GM12878 (cell line): ENCODE measurements at regions not wholly inside any gene's neighbourhood (a gene's known extent, or its start where the extent isn't known, plus 50 kb on each side); places are given as distances from the start of the nearest gene placed in this dataset.

Experiments used
- ATAC-seq: fragments of 200-7000 bp; cut with Tn5 transposase; 3 replicates; pipeline ENCODE4 v1.9.1; 2020; ENCODE audit warnings: mild to moderate bottlenecking, moderate library complexity
- BruUV-seq: library from RNA; stranded (reverse); fragments of 400-500 nt; replicated peaks from 2 replicates; lab custom pipeline; 2021; lab: Mats Ljungman, UMichigan
- CTCF ChIA-PET: fragments of 300-600 bp; sonication (Branson Sonifier 250); formaldehyde crosslinking; extraction: SDS; loops from one replicate; lab custom pipeline; 2021; ENCODE audit warnings: inconsistent platforms; lab: Yijun Ruan, JAX
- POLR2A ChIA-PET: fragments of 350-600 bp; formaldehyde crosslinking; extraction: SDS; loops from one replicate; lab custom pipeline; 2021; ENCODE audit warnings: inconsistent platforms; lab: Charles Lee
- RAD21 ChIA-PET: fragments of 300-600 bp; sonication (Branson Sonifier 250); formaldehyde crosslinking; loops from one replicate; lab custom pipeline; 2023; ENCODE audit warnings: antibody characterized with exemption; ENCODE audit not compliant: unreplicated experiment; lab: Charles Lee
- SMC1A ChIA-PET: fragments of 300-600 bp; sonication (Branson Sonifier 250); formaldehyde crosslinking; loops from one replicate; lab custom pipeline; 2023; ENCODE audit not compliant: unreplicated experiment, uncharacterized antibody; lab: Charles Lee
- DNase-seq: peaks from one replicate; pipeline ENCODE4 v3.0.0-alpha.2; 2011; ENCODE audit warnings: low read depth, low spot score
- FAIRE-seq: peaks from 3 replicates; lab custom pipeline; 2011; peaks lifted over from hg19 to GRCh38; lab: Jason Lieb, UNC
- H2AFZ ChIP-seq: 2 replicates; pipeline ENCODE4 v1.6.0; 2011; ENCODE audit warnings: low read depth, low read length, control low read depth; ENCODE audit not compliant: control insufficient read depth
- H3K27ac ChIP-seq: 2 replicates; pipeline ENCODE4 v1.5.1; 2011; ENCODE audit warnings: control low read depth; ENCODE audit not compliant: control insufficient read depth, insufficient read depth
- H3K27me3 ChIP-seq, 2 experiments: replicated peaks in 1 of 2; 2 replicates each; pipeline versions ENCODE4 v1.6.0 to v1.6.1; 2011; ENCODE audit warnings: low read length in 1 of 2; ENCODE audit not compliant: control insufficient read depth in 2 of 2, insufficient read depth in 2 of 2
- H3K36me3 ChIP-seq, 2 experiments: 2 replicates each; pipeline ENCODE4 v1.5.1; 2011; ENCODE audit warnings: low read length in 1 of 2; ENCODE audit not compliant: control insufficient read depth in 2 of 2, insufficient read depth in 2 of 2
- H3K4me1 ChIP-seq: 2 replicates; pipeline ENCODE4 v1.6.1; 2011; ENCODE audit warnings: mild to moderate bottlenecking, low read length, moderate library complexity, mixed read lengths; ENCODE audit not compliant: control insufficient read depth, insufficient read depth
- H3K4me2 ChIP-seq: 2 replicates; pipeline ENCODE4 v1.6.0; 2011; ENCODE audit warnings: control low read depth; ENCODE audit not compliant: control insufficient read depth, insufficient read depth
- H3K4me3 ChIP-seq: fragments of 200-600 bp; sonication (generic); 2 replicates; pipeline ENCODE4 v1.5.1; 2016
- H3K79me2 ChIP-seq: 2 replicates; pipeline ENCODE4 v1.6.0; 2011; ENCODE audit warnings: low read length; ENCODE audit not compliant: control insufficient read depth, insufficient read depth
- H3K9ac ChIP-seq: 2 replicates; pipeline ENCODE4 v1.8.0; 2011; ENCODE audit warnings: low read length, control low read depth, mixed read lengths; ENCODE audit not compliant: control insufficient read depth, insufficient read depth
- H3K9me3 ChIP-seq: replicated peaks from 3 replicates; pipeline ENCODE4 v1.5.1; 2011; ENCODE audit warnings: mild to moderate bottlenecking, low read length; ENCODE audit not compliant: control insufficient read depth, insufficient read depth
- H4K20me1 ChIP-seq: 2 replicates; pipeline ENCODE4 v1.6.0; 2011; ENCODE audit not compliant: control insufficient read depth, insufficient read depth
- ATF3 ChIP-seq: IDR thresholded peaks from 2 replicates; pipeline ENCODE4 v1.6.1; 2011; ENCODE audit warnings: low read depth, mild to moderate bottlenecking, low read length, moderate library complexity, borderline replicate concordance; ENCODE audit errors: extremely low read depth
- BCL3 ChIP-seq: IDR thresholded peaks from 2 replicates; pipeline ENCODE4 v1.6.1; 2011; ENCODE audit warnings: borderline replicate concordance, low read depth, mild to moderate bottlenecking, moderate library complexity, low read length; ENCODE audit not compliant: insufficient read depth, poor library complexity, severe bottlenecking
- CEBPB ChIP-seq, 2 experiments: fragments of 150-350 bp in 1 of 2; IDR thresholded peaks; 2 replicates each; pipeline ENCODE4 v1.6.1; 2012 to 2014; ENCODE audit warnings: low read depth in 2 of 2, low read length in 2 of 2, borderline replicate concordance in 1 of 2, inconsistent platforms in 1 of 2
- CHD1 ChIP-seq: IDR thresholded peaks from 2 replicates; pipeline ENCODE4 v1.6.1; 2012; ENCODE audit warnings: low read depth, low read length, improper control_type of control experiment
- CREM ChIP-seq: IDR thresholded peaks from 2 replicates; pipeline ENCODE4 v1.6.1; 2014; ENCODE audit warnings: antibody characterized with exemption, low read depth
- ESRRA ChIP-seq: IDR thresholded peaks from 2 replicates; pipeline ENCODE4 v1.6.1; 2012; ENCODE audit warnings: mild to moderate bottlenecking, low read length, improper control_type of control experiment
- FOXK2 ChIP-seq: fragments of 450-650 bp; IDR thresholded peaks from 2 replicates; pipeline ENCODE4 v1.6.1; 2017; ENCODE audit warnings: mild to moderate bottlenecking, moderate library complexity
- HDGF ChIP-seq: fragments of 450-650 bp; IDR thresholded peaks from 2 replicates; pipeline ENCODE4 v1.6.1; 2016; ENCODE audit warnings: antibody characterized with exemption
- JUND ChIP-seq: IDR thresholded peaks from 2 replicates; pipeline ENCODE4 v1.6.1; 2012; ENCODE audit warnings: low read depth, mild to moderate bottlenecking, low read length, improper control_type of control experiment, moderate library complexity
- MTA2 ChIP-seq: fragments of 450-650 bp; IDR thresholded peaks from 2 replicates; pipeline ENCODE4 v1.6.1; 2016; ENCODE audit warnings: low read depth, mild to moderate bottlenecking, moderate library complexity
- MYB ChIP-seq: fragments of 150-350 bp; IDR thresholded peaks from 2 replicates; pipeline ENCODE4 v1.6.1; 2014; ENCODE audit warnings: mild to moderate bottlenecking, low read depth, low read length, borderline replicate concordance
- MYC ChIP-seq: IDR thresholded peaks from 2 replicates; pipeline ENCODE4 v1.6.1; 2011; ENCODE audit warnings: mild to moderate bottlenecking, low read length, moderate library complexity, inconsistent platforms; ENCODE audit not compliant: insufficient read depth, insufficient replicate concordance, insufficient read length, severe bottlenecking
- POLR2AphosphoS5 ChIP-seq: IDR thresholded peaks from 2 replicates; pipeline ENCODE4 v1.6.1; 2011; ENCODE audit warnings: mild to moderate bottlenecking, low read length, inconsistent platforms
- RB1 ChIP-seq: fragments of 450-650 bp; formaldehyde crosslinking; IDR thresholded peaks from 2 replicates; pipeline ENCODE4 v1.6.1; 2017; ENCODE audit warnings: mild to moderate bottlenecking, borderline replicate concordance
- RELA ChIP-seq: fragments of 450-650 bp; IDR thresholded peaks from 2 replicates; pipeline ENCODE4 v1.8.0; 2014; ENCODE audit warnings: borderline replicate concordance; ENCODE audit not compliant: partially characterized antibody
- RUNX3 ChIP-seq: IDR thresholded peaks from 2 replicates; pipeline ENCODE4 v1.6.1; 2012; ENCODE audit warnings: low read length, inconsistent platforms
- SP1 ChIP-seq: IDR thresholded peaks from one replicate; pipeline ENCODE4 v1.6.1; 2011; ENCODE audit warnings: low read depth, low read length
- TARDBP ChIP-seq: IDR thresholded peaks from 2 replicates; pipeline ENCODE4 v1.6.1; 2016; ENCODE audit warnings: borderline replicate concordance
- YY1 ChIP-seq: IDR thresholded peaks from 2 replicates; pipeline ENCODE4 v1.6.1; 2011; ENCODE audit warnings: low read depth, mild to moderate bottlenecking, low read length
- ZNF24 ChIP-seq: fragments of 450-650 bp; IDR thresholded peaks from 2 replicates; pipeline ENCODE4 v1.6.1; 2017; ENCODE audit warnings: antibody characterized with exemption, mild to moderate bottlenecking
- ZZZ3 ChIP-seq: IDR thresholded peaks from 2 replicates; pipeline ENCODE4 v1.6.1; 2011; ENCODE audit warnings: low read depth; ENCODE audit not compliant: control insufficient read depth, insufficient read length
- WGBS: methylation state at CpG from one replicate; pipeline ENCODE4 v1.1.6; 2016; ENCODE audit warnings: low lambda C conversion rate; ENCODE audit not compliant: insufficient replicate concordance, insufficient coverage; ENCODE audit errors: missing lambda C conversion rate; 5-methylcytosine and 5-hydroxymethylcytosine counted together
- in situ Hi-C: fragments of 300-500 bp; cut with MboI; formaldehyde crosslinking; loops from 9 replicates; pipeline ENCODE4 v1.14.3; 2018; ENCODE audit warnings: mixed read lengths
- intact Hi-C: fragments of 100-400 bp; cut with micrococcal nuclease; formaldehyde crosslinking; loops from one replicate; pipeline ENCODE4 v1.14.2; 2022; ENCODE audit not compliant: unreplicated experiment

GRCh38 chr13:55948175-55948574, 1192.5 kb upstream of the PRR20A start:
- intact Hi-C loops (no loop called here), in situ Hi-C loops (no loop called here)
- Histone ChIP-seq H3K36me3 (no peaks in the 10 kb centered on the region), H3K4me3 (no peak overlapping the region), H4K20me1 (no peaks in the 10 kb centered on the region), H3K9me3 (no peaks in the 10 kb centered on the region), H3K4me2 (no peak overlapping the region), H3K79me2 (no peaks in the 10 kb centered on the region), H3K9ac (no peak overlapping the region), H3K27me3 (no peaks in the 10 kb centered on the region), H2AFZ (no peak overlapping the region), H3K4me1 (no peaks in the 10 kb centered on the region), H3K27ac (no peak overlapping the region)
- CTCF ChIA-PET, result no interaction called here
- no peak for DNase-seq
- WGBS, result 2% methylated on average over 5 of the region's 5 CpGs
- no peak for ATAC-seq
- TF ChIP-seq SP1, result no peak
- no peak for TF ChIP-seq TARDBP
- no peak for TF ChIP-seq ESRRA
- TF ChIP-seq MTA2, result no peak
- no peak for TF ChIP-seq CHD1
- RAD21 ChIA-PET, result no interaction called here
- SMC1A ChIA-PET, result no interaction called here
- FAIRE-seq, result no peak
- POLR2A ChIA-PET, result no interaction called here
- no TSS peak for BruUV-seq

GRCh38 chr13:55963934-55964333, 1176.8 kb upstream of the PRR20A start:
- H3K9me3 ChIP-seq, result no peaks in the 10 kb centered on the region
- no peak overlapping the region for H3K4me3 ChIP-seq
- H3K4me1 ChIP-seq, result no peaks in the 10 kb centered on the region
- 60% methylated on average over 1 of the region's 1 CpG for WGBS
- intact Hi-C loops, result no loop called here
- H3K27me3 ChIP-seq, result no peaks in the 10 kb centered on the region
- in situ Hi-C loops, result no loop called here
- no peak overlapping the region for H3K27ac ChIP-seq
- DNase-seq, result no peak
- no peaks in the 10 kb centered on the region for H3K79me2 ChIP-seq
- BruUV-seq, result no TSS peak
- SMC1A ChIA-PET, result no interaction called here
- no peak for ATAC-seq
- no peak overlapping the region for H3K4me2 ChIP-seq
- CTCF ChIA-PET, result no interaction called here
- no peak for FAIRE-seq
- no peaks in the 10 kb centered on the region for H4K20me1 ChIP-seq
- no peak overlapping the region for H3K9ac ChIP-seq
- RAD21 ChIA-PET, result no interaction called here
- H2AFZ ChIP-seq, result no peak overlapping the region
- POLR2A ChIA-PET, result no interaction called here
- H3K36me3 ChIP-seq, result no peaks in the 10 kb centered on the region
- no peak for TF ChIP-seq JUND
- TF ChIP-seq POLR2AphosphoS5, result no peak
- TF ChIP-seq MYB, result no peak
- TF ChIP-seq MYC, result no peak
- TF ChIP-seq HDGF, result no peak
- no peak for TF ChIP-seq RUNX3
- no peak for TF ChIP-seq ZNF24
- TF ChIP-seq RELA, result no peak
- TF ChIP-seq ZZZ3, result no peak
- no peak for TF ChIP-seq RB1
- no peak for TF ChIP-seq CEBPB (IDR thresholded peaks at IDR 0.05; ENCODE audit: borderline replicate concordance in 1 of 2, low read depth in 2 of 2, low read length in 2 of 2)
- no peak for TF ChIP-seq YY1
- no peak for TF ChIP-seq BCL3
- TF ChIP-seq FOXK2, result no peak
- TF ChIP-seq CREM, result no peak
- TF ChIP-seq ATF3, result no peak
